GM12865 (cell line): ENCODE measurements at regions not wholly inside any gene's neighbourhood (a gene's known extent, or its start where the extent isn't known, plus 50 kb on each side); places are given as distances from the start of the nearest gene placed in this dataset.

Experiments used
- DNase-seq: peaks from one replicate; pipeline ENCODE4 v3.0.0; 2010; ENCODE audit warnings: low read depth
- H3K4me3 ChIP-seq: 2 replicates; pipeline ENCODE4 v1.5.1; 2011; ENCODE audit warnings: mild to moderate bottlenecking, low read depth, low read length, control low read depth
- CTCF ChIP-seq: IDR thresholded peaks from 2 replicates; pipeline ENCODE4 v1.5.1; 2011; ENCODE audit warnings: low read length, control low read depth, low read depth, inconsistent platforms; ENCODE audit not compliant: insufficient read depth; ENCODE audit errors: missing control alignments

GRCh38 chr6:150767571-150768018 is 97.9 kb upstream of the MTHFD1L start:
- DNase-seq, result no peak
- no peak overlapping the region for H3K4me3 ChIP-seq
- no peak for TF ChIP-seq CTCF

DNA sequence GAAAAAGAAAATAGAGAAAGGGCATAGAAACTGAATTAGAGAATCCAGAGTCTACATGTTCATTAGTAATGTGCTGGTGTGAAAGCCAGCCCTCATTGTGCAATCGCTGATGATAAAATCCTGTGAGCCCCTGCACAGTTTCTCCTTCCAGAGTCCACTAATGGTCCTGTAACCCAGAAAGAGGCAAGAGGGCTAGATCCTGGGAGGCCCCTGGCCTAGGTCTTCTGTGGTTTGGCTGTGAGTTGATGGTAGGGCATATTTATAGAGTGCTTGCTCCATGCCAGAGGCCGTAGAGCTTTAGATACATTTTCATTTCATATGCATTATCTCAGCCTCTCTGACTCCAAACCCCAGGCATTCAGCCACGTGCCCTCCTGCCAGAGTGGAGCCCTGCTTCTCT is 94.9 kb upstream of the MTHFD1L start:
- no peak overlapping the region for H3K4me3 ChIP-seq
- DNase-seq, result no peak
- no peak for TF ChIP-seq CTCF

DNA sequence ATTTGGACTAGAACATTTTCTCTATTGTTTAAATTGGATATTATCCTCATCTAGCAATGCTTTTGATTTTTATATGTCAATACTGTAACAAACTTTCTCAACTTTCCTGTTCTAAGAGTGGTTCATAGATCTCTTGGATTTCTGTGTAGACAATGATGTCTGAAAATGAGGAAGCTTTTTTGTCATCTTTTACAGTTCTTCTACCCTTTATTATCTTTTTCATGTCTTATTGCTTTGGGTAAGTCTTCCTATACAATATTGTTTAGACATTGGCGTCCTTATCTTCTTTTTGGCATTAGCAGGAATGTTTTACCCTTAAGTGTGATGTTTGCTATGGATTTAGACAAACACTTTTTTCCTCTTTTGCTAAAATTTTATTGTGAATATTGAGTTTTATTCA is 91.5 kb upstream of the MTHFD1L start:
- no peak for TF ChIP-seq CTCF
- H3K4me3 ChIP-seq, result no peak overlapping the region
- DNase-seq, result no peak

GRCh38 chr6:150775415-150776203 is 89.9 kb upstream of the MTHFD1L start:
- DNase-seq, result no peak
- TF ChIP-seq CTCF, result no peak
- no peak overlapping the region for H3K4me3 ChIP-seq

- H3K4me3 ChIP-seq, result no peak overlapping the region
- TF ChIP-seq CTCF, result no peak
- no peak for DNase-seq
These were observed 87.8 kb upstream of the MTHFD1L start for GRCh38 chr6:150777736-150778135.

- no peak for TF ChIP-seq CTCF
- no peak for DNase-seq
- no peak overlapping the region for H3K4me3 ChIP-seq
These were observed 81.7 kb upstream of the MTHFD1L start for GRCh38 chr6:150783813-150784212.

DNA sequence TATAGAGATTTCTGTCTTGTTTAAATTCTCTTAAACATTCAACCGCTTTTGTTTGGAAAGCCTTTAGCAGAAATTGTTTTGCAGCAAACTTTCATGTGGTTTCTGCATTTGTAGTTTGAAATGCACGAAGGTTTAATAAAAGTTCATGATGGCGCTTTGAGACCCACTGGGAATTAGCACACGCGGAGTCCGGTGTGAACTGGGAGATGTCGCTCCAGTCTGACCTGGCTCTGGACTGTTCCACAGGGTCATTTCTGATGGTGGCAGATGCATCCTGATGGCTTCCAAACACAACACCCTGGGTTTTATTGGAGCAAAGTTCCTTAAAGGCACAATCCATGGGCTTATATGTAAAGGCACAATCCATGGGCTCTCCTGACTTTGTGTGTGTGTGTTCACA is 78.1 kb upstream of the MTHFD1L start:
- H3K4me3 ChIP-seq, result no peak overlapping the region
- no peak for TF ChIP-seq CTCF
- DNase-seq, result no peak
